HCT116 (cell line): ENCODE measurements at regions not wholly inside any gene's neighbourhood (a gene's known extent, or its start where the extent isn't known, plus 50 kb on each side); places are given as distances from the start of the nearest gene placed in this dataset.

Experiments
- ATAC-seq: fragments of 200-7000 bp; cut with Tn5 transposase; 2 replicates; pipeline ENCODE4 v1.9.1; 2020; ENCODE audit warnings: mild to moderate bottlenecking, moderate library complexity
- BruUV-seq: library from RNA; stranded (reverse); fragments of 400-500 nt; replicated peaks from 2 replicates; lab custom pipeline; 2021; lab: Mats Ljungman, UMichigan
- CTCF ChIA-PET: fragments of 300-600 bp; sonication (Branson Sonifier 250); formaldehyde crosslinking; loops from one replicate; lab custom pipeline; 2021; ENCODE audit warnings: antibody characterized with exemption; lab: Charles Lee
- POLR2A ChIA-PET: fragments of 300-600, 350-600 bp; sonication (Branson Sonifier 250); formaldehyde crosslinking; loops from one replicate; lab custom pipeline; 2021; ENCODE audit warnings: antibody characterized with exemption; lab: Charles Lee
- RAD21 ChIA-PET, 2 experiments: fragments of 300-600 bp; sonication (Branson Sonifier 250); formaldehyde crosslinking; loops; one replicate each; lab custom pipeline; 2023; ENCODE audit warnings: low total read pairs in 2 of 2; ENCODE audit not compliant: uncharacterized antibody in 2 of 2, unreplicated experiment in 2 of 2, low non-redundant PET in 1 of 2; lab: Charles Lee
- DNase-seq: peaks from one replicate; pipeline ENCODE4 v3.0.0-alpha.2; 2010; ENCODE audit warnings: low read depth, low spot score
- H2AFZ ChIP-seq: fragments of 200-600 bp; shearing (Covaris generic), sonication (generic); 2 replicates; pipeline ENCODE4 v1.6.1; 2017; ENCODE audit warnings: low read depth, mixed run types, mixed read lengths, antibody characterized with exemption, low read length; ENCODE audit not compliant: poor library complexity, severe bottlenecking
- H3K27ac ChIP-seq: 2 replicates; pipeline ENCODE4 v1.5.1; 2012; ENCODE audit warnings: low read depth, low read length
- H3K27me3 ChIP-seq: fragments of 200-600 bp; sonication (generic); 2 replicates; pipeline ENCODE4 v1.6.1; 2016; ENCODE audit warnings: mixed run types, low read length, mixed read lengths; ENCODE audit not compliant: insufficient read depth
- H3K36me3 ChIP-seq, 2 experiments: fragments of 200-500 bp in 1 of 2; fragments of 200-600 bp in 1 of 2; sonication (Bioruptor generic) in 1 of 2; sonication (generic) in 1 of 2; 2 replicates each; pipeline versions ENCODE4 v1.5.1 to v1.6.1; 2014 to 2016; ENCODE audit warnings: low read length in 2 of 2, inconsistent platforms in 1 of 2, mixed read lengths in 1 of 2, mixed run types in 1 of 2; ENCODE audit not compliant: insufficient read depth in 2 of 2, control insufficient read depth in 1 of 2
- H3K4me1 ChIP-seq, 2 experiments: fragments of 200-600 bp in 1 of 2; sonication (generic) in 1 of 2; 2 replicates each; pipeline versions ENCODE4 v1.5.1 to v1.6.1; 2012 to 2017; ENCODE audit warnings: low read length in 2 of 2, inconsistent platforms in 1 of 2, mild to moderate bottlenecking in 1 of 2, mixed read lengths in 1 of 2, mixed run types in 1 of 2, moderate library complexity in 1 of 2; ENCODE audit not compliant: insufficient read depth in 2 of 2, control insufficient read depth in 1 of 2
- H3K4me2 ChIP-seq: fragments of 200-600 bp; sonication (generic); 2 replicates; pipeline ENCODE4 v1.6.1; 2017; ENCODE audit warnings: mixed run types, low read length, mixed read lengths
- H3K4me3 ChIP-seq, 2 experiments: fragments of 200-600 bp in 1 of 2; sonication (generic) in 1 of 2; replicated peaks in 1 of 2; 2 replicates each; pipeline ENCODE4 v1.5.1; 2011 to 2016; ENCODE audit warnings: low read length in 2 of 2, control low read depth in 1 of 2, low read depth in 1 of 2, mild to moderate bottlenecking in 1 of 2, mixed read lengths in 1 of 2, mixed run types in 1 of 2
- H3K79me2 ChIP-seq: fragments of 200-600 bp; sonication (generic); 2 replicates; pipeline ENCODE4 v1.6.1; 2017; ENCODE audit warnings: mild to moderate bottlenecking, mixed run types, low read length, moderate library complexity, mixed read lengths; ENCODE audit not compliant: insufficient read depth
- H3K9ac ChIP-seq: fragments of 200-600 bp; sonication (generic); 2 replicates; pipeline ENCODE4 v1.6.1; 2016; ENCODE audit warnings: low read length, mixed read lengths
- H3K9me2 ChIP-seq: fragments of 200-600 bp; sonication (generic), shearing (Covaris generic); 2 replicates; pipeline ENCODE4 v1.6.1; 2017; ENCODE audit warnings: mixed run types, mild to moderate bottlenecking, moderate library complexity; ENCODE audit not compliant: insufficient read depth
- H3K9me3 ChIP-seq, 2 experiments: fragments of 200-500 bp in 1 of 2; fragments of 200-600 bp in 1 of 2; sonication (Bioruptor generic) in 1 of 2; sonication (generic) in 1 of 2; 2 replicates each; pipeline ENCODE4 v1.6.1; 2014 to 2017; ENCODE audit warnings: low read length in 2 of 2, mixed read lengths in 2 of 2, inconsistent platforms in 1 of 2, low read depth in 1 of 2, mild to moderate bottlenecking in 1 of 2, mixed run types in 1 of 2, moderate library complexity in 1 of 2; ENCODE audit not compliant: control insufficient read depth in 1 of 2, insufficient read depth in 1 of 2
- H4K20me1 ChIP-seq: fragments of 200-600 bp; sonication (generic), shearing (Covaris generic); 2 replicates; pipeline ENCODE4 v1.6.1; 2017; ENCODE audit warnings: mixed run types, mild to moderate bottlenecking, moderate library complexity; ENCODE audit not compliant: insufficient read depth
- CBX3 ChIP-seq: IDR thresholded peaks from 2 replicates; pipeline ENCODE4 v1.6.1; 2012; ENCODE audit warnings: low read depth
- CEBPB ChIP-seq: IDR thresholded peaks from 2 replicates; pipeline ENCODE4 v1.6.1; 2012; ENCODE audit warnings: low read depth
- EGR1 ChIP-seq: IDR thresholded peaks from 2 replicates; pipeline ENCODE4 v1.6.1; 2012; ENCODE audit warnings: low read depth
- ELF1 ChIP-seq: IDR thresholded peaks from 2 replicates; pipeline ENCODE4 v1.6.1; 2012; ENCODE audit warnings: low read depth, borderline replicate concordance
- EZH2phosphoT487 ChIP-seq: fragments of 200-600 bp; IDR thresholded peaks from 2 replicates; pipeline ENCODE4 v1.6.1; 2018; ENCODE audit warnings: antibody characterized with exemption, borderline replicate concordance
- FOSL1 ChIP-seq: IDR thresholded peaks from 2 replicates; pipeline ENCODE4 v1.6.1; 2012; ENCODE audit warnings: low read depth
- JUND ChIP-seq: IDR thresholded peaks from 2 replicates; pipeline ENCODE4 v1.6.1; 2012
- POLR2A ChIP-seq: IDR thresholded peaks from 2 replicates; pipeline ENCODE4 v1.7.0; 2011; ENCODE audit warnings: borderline replicate concordance; ENCODE audit not compliant: insufficient read depth, insufficient read length; ENCODE audit errors: extremely low read depth
- SP1 ChIP-seq: IDR thresholded peaks from 2 replicates; pipeline ENCODE4 v1.6.1; 2012; ENCODE audit warnings: low read depth
- SRF ChIP-seq: IDR thresholded peaks from 2 replicates; pipeline ENCODE4 v1.6.1; 2012; ENCODE audit warnings: low read depth
- YY1 ChIP-seq: IDR thresholded peaks from 2 replicates; pipeline ENCODE4 v1.6.1; 2011; ENCODE audit warnings: low read length, low read depth, moderate library complexity, mild to moderate bottlenecking; ENCODE audit not compliant: insufficient replicate concordance; ENCODE audit errors: extremely low read depth
- ZFX ChIP-seq: fragments of 450-650 bp; IDR thresholded peaks from 2 replicates; pipeline ENCODE4 v1.6.1; 2017
- ZNF274 ChIP-seq: fragments of 200-500 bp; sonication (Bioruptor generic); IDR thresholded peaks from 2 replicates; pipeline ENCODE4 v1.6.1; 2014; ENCODE audit warnings: mild to moderate bottlenecking, low read depth, low read length, inconsistent platforms
- intact Hi-C: fragments of 100-400 bp; cut with micrococcal nuclease; formaldehyde crosslinking; loops from 2 replicates; pipeline ENCODE4 v1.10.0; 2022
- TF ChIP-seq, protein P1 (sequence below), 3 experiments: fragments of 200-600 bp in 1 of 3; sonication (generic) in 1 of 3; IDR thresholded peaks in 2 of 3; conservative IDR thresholded peaks in 1 of 3; 2 replicates each; pipeline ENCODE4 v1.5.1; 2012 to 2017; ENCODE audit warnings: low read depth in 2 of 3, low read length in 2 of 3, antibody characterized with exemption in 1 of 3, borderline replicate concordance in 1 of 3, control low read depth in 1 of 3, mild to moderate bottlenecking in 1 of 3, mixed read lengths in 1 of 3, mixed run types in 1 of 3, moderate library complexity in 1 of 3; ENCODE audit not compliant: insufficient read depth in 1 of 3
- TF ChIP-seq, protein P2 (sequence below): IDR thresholded peaks from 2 replicates; pipeline ENCODE4 v1.6.1; 2012
- TF ChIP-seq, protein P3 (sequence below): IDR thresholded peaks from 2 replicates; pipeline ENCODE4 v1.6.1; 2011; ENCODE audit warnings: mild to moderate bottlenecking, low read length, moderate library complexity; ENCODE audit not compliant: insufficient replicate concordance; ENCODE audit errors: extremely low read depth

DNA sequence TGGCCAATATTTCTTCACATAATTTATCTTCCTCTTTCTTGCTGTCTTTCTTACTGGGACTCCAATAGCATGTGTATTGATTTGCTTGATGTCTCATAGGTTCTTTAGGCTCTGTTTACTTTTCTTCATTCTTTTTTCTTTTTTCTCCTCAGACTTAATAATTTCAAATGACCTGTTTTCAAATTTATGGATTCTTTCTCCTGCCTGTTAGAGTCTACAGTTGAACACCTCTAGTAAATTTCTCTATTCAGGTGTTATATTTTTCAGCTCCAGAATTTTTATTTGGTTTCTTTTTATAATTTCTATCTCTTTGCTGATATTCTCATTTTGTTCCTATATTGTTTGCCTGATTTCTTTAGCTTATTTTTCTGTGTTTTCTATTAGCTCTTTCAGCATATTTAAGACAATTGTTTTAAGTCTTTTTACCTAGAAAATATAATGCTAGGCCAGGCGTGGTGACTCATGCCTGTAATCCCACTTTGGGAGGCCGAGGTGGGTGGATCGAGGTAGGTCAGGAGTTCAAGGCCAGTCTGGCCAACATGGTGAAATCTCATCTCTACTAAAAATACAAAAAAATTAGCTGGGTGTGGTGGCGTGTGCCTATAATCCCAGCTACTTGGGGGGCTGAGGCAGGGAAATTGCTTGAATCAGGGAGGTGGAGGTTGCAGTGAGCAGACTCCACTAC lies 61.9 kb upstream of the TNS3 start:
- Histone ChIP-seq H3K27me3 (no peaks in the 10 kb centered on the region), H3K79me2 (no peaks in the 10 kb centered on the region), H3K9ac (no peak overlapping the region), H4K20me1 (no peaks in the 10 kb centered on the region), H3K4me1 (no peaks in the 10 kb centered on the region), H3K9me3 (no peaks in the 10 kb centered on the region), H3K27ac (no peak overlapping the region), H3K36me3 (no peaks in the 10 kb centered on the region), H3K4me3 (no peak overlapping the region), H3K9me2 (no peaks in the 10 kb centered on the region), H3K4me2 (no peak overlapping the region), H2AFZ (peak overlapping the region; percentile 16)
- intact Hi-C loops: no loop called here
- TF ChIP-seq CEBPB (no peak), POLR2A (no peak)
- DNase-seq: no peak
- no peak for ATAC-seq
- POLR2A ChIA-PET: no interaction called here
- no TSS peak for BruUV-seq
- RAD21 ChIA-PET: no interaction called here
- CTCF ChIA-PET: no interaction called here

DNA sequence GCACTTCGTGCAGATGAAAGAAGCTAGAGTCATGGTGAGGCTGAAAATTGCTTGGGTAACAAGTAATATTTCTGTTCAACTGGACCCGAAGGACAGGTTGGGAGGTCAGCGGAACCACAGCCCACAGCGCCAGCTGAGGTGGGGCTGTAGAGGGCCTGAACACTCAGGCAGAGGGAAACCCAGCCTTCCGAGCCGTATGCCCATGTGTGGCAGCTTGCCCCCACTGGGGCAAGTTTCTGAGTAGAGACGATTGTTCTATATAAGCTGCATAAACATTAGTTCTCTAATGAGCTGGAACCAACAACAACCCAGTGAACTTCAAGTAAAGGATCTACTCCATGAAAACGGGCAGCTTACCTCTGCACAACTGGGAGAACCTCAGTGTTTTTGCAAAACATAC lies 58.4 kb upstream of the TNS3 start:
- H3K4me2 ChIP-seq: no peak overlapping the region
- intact Hi-C loops: no loop called here
- H3K4me1 ChIP-seq: peaks cover 3 to 4% of the 10 kb centered on the region in 2 experiments; a peak in 3 of 4 replicates
- H3K79me2 ChIP-seq: no peaks in the 10 kb centered on the region
- RAD21 ChIA-PET: no interaction called here
- H3K9me2 ChIP-seq: no peaks in the 10 kb centered on the region
- BruUV-seq: no TSS peak
- no peaks in the 10 kb centered on the region for H3K9me3 ChIP-seq
- no peak for ATAC-seq
- H3K27ac ChIP-seq: no peak overlapping the region
- no peak overlapping the region for H3K9ac ChIP-seq
- no peak overlapping the region for H2AFZ ChIP-seq
- H4K20me1 ChIP-seq: no peaks in the 10 kb centered on the region
- H3K27me3 ChIP-seq: no peaks in the 10 kb centered on the region
- no peak overlapping the region for H3K4me3 ChIP-seq
- CTCF ChIA-PET: no interaction called here
- DNase-seq: no peak
- POLR2A ChIA-PET: no interaction called here
- H3K36me3 ChIP-seq: no peaks in the 10 kb centered on the region
- TF ChIP-seq YY1 (no peak), SP1 (no peak), SRF (no peak), ELF1 (no peak), JUND (no peak), ZFX (no peak), EZH2phosphoT487 (no peak), CEBPB (no peak), FOSL1 (no peak), CBX3 (no peak), EGR1 (no peak), POLR2A (no peak), ZNF274 (no peak)
- TF ChIP-seq, protein P1, sequence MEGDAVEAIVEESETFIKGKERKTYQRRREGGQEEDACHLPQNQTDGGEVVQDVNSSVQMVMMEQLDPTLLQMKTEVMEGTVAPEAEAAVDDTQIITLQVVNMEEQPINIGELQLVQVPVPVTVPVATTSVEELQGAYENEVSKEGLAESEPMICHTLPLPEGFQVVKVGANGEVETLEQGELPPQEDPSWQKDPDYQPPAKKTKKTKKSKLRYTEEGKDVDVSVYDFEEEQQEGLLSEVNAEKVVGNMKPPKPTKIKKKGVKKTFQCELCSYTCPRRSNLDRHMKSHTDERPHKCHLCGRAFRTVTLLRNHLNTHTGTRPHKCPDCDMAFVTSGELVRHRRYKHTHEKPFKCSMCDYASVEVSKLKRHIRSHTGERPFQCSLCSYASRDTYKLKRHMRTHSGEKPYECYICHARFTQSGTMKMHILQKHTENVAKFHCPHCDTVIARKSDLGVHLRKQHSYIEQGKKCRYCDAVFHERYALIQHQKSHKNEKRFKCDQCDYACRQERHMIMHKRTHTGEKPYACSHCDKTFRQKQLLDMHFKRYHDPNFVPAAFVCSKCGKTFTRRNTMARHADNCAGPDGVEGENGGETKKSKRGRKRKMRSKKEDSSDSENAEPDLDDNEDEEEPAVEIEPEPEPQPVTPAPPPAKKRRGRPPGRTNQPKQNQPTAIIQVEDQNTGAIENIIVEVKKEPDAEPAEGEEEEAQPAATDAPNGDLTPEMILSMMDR (IDR thresholded peaks at IDR 0.05 in 2 of 3, conservative IDR thresholded peaks at IDR 0.05 in 1 of 3; ENCODE audit: borderline replicate concordance in 1 of 3, insufficient read depth in 1 of 3, low read depth in 2 of 3, low read length in 2 of 3): no peak
- TF ChIP-seq, protein P2, sequence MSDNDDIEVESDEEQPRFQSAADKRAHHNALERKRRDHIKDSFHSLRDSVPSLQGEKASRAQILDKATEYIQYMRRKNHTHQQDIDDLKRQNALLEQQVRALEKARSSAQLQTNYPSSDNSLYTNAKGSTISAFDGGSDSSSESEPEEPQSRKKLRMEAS: no peak
- TF ChIP-seq, protein P3, sequence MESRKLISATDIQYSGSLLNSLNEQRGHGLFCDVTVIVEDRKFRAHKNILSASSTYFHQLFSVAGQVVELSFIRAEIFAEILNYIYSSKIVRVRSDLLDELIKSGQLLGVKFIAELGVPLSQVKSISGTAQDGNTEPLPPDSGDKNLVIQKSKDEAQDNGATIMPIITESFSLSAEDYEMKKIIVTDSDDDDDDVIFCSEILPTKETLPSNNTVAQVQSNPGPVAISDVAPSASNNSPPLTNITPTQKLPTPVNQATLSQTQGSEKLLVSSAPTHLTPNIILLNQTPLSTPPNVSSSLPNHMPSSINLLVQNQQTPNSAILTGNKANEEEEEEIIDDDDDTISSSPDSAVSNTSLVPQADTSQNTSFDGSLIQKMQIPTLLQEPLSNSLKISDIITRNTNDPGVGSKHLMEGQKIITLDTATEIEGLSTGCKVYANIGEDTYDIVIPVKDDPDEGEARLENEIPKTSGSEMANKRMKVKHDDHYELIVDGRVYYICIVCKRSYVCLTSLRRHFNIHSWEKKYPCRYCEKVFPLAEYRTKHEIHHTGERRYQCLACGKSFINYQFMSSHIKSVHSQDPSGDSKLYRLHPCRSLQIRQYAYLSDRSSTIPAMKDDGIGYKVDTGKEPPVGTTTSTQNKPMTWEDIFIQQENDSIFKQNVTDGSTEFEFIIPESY: no peak
